ENCODE measurements at regions not wholly inside any gene's neighbourhood (a gene's known extent, or its start where the extent isn't known, plus 50 kb on each side); places are given as distances from the start of the nearest gene placed in this dataset.

DNA sequence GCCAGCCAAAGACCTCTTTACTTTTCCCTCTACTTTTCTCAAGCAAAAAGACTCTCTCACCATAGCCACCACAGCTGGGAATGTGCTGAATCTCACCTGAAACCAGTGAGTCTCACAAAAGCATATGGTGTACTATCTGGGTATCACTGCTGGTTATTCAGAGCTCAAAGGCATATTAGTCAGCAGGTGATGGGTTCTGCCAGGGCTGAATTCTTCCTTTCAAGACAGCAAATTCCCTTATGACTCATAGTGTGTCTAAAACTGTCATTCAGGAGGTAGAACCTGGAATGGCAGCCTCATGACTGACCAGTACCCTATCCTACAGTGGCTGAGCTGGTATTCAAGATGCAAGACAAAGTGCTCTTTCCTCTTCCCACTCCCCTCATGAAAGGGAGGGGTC, 2859.1 kb downstream of the PCDH9 start:
- Histone ChIP-seq H3K27me3 (no peaks in the 10 kb centered on the region), H3K4me1 (no peaks in the 10 kb centered on the region), H3K27ac (no peak overlapping the region), H3K4me3 (no peak overlapping the region), H3K9ac (ENCODE audit: low read depth in 2 of 2, low read length in 2 of 2) (no peak overlapping the region), H3K9me3 (no peaks in the 10 kb centered on the region), H3K36me3 (no peaks in the 10 kb centered on the region)
- TF ChIP-seq CTCF (IDR thresholded peaks at IDR 0.05) = no peak
- no peak for DNase-seq
- intact Hi-C loops (cut with DNase I) = no loop called here

DNA sequence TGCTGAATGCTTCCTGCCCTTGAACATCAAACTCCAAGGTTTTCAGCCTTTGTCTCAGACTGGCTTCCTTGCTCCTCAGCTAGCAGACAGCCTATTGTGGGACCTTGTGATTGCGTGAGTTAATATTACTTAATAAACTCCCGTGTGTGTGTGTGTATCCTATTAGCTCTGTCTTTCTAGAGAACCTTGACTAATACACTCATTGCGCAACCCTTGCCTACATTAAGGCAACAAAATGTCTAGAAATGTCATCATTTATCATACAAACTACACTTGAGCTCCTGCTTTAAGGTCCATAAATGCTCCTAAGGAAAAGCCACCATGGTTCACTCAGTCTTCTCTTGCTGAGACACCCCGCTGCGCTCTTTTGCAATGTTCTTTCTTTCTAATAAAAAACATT, 2861.0 kb downstream of the PCDH9 start:
- TF ChIP-seq CTCF (IDR thresholded peaks at IDR 0.05) = no peak
- Histone ChIP-seq H3K27ac (no peak overlapping the region), H3K36me3 (no peaks in the 10 kb centered on the region), H3K4me3 (no peak overlapping the region), H3K9ac (ENCODE audit: low read depth in 2 of 2, low read length in 2 of 2) (no peak overlapping the region), H3K9me3 (no peaks in the 10 kb centered on the region), H3K27me3 (no peaks in the 10 kb centered on the region), H3K4me1 (no peaks in the 10 kb centered on the region)
- intact Hi-C loops (cut with DNase I) = no loop called here
- no peak for DNase-seq

- H3K36me3 ChIP-seq = no peaks in the 10 kb centered on the region
- no peaks in the 10 kb centered on the region for H3K9me3 ChIP-seq
- no peak overlapping the region for H3K4me3 ChIP-seq
- intact Hi-C loops (cut with DNase I) = no loop called here
- no peak overlapping the region for H3K9ac ChIP-seq (ENCODE audit: low read depth in 2 of 2, low read length in 2 of 2)
- TF ChIP-seq CTCF (IDR thresholded peaks at IDR 0.05) = no peak
- H3K27ac ChIP-seq = no peak overlapping the region
- H3K4me1 ChIP-seq = no peaks in the 10 kb centered on the region
- no peak for DNase-seq
- H3K27me3 ChIP-seq = no peaks in the 10 kb centered on the region
These were observed 2867.6 kb downstream of the PCDH9 start for GRCh38 chr13:64362564-64362963.

- H3K9ac ChIP-seq (ENCODE audit: low read depth in 2 of 2, low read length in 2 of 2) = no peak overlapping the region
- H3K9me3 ChIP-seq = no peaks in the 10 kb centered on the region
- intact Hi-C loops (cut with DNase I) = no loop called here
- no peak overlapping the region for H3K4me3 ChIP-seq
- no peaks in the 10 kb centered on the region for H3K36me3 ChIP-seq
- no peaks in the 10 kb centered on the region for H3K27me3 ChIP-seq
- DNase-seq = no peak
- TF ChIP-seq CTCF (IDR thresholded peaks at IDR 0.05) = no peak
- H3K27ac ChIP-seq = no peak overlapping the region
- no peaks in the 10 kb centered on the region for H3K4me1 ChIP-seq
These were observed 2882.5 kb downstream of the PCDH9 start for GRCh38 chr13:64347664-64348063.

- Histone ChIP-seq H3K27me3 (no peaks in the 10 kb centered on the region), H3K4me1 (no peaks in the 10 kb centered on the region), H3K4me3 (no peak overlapping the region), H3K9ac (ENCODE audit: low read depth in 2 of 2, low read length in 2 of 2) (no peak overlapping the region), H3K9me3 (no peaks in the 10 kb centered on the region), H3K36me3 (no peaks in the 10 kb centered on the region), H3K27ac (no peak overlapping the region)
- TF ChIP-seq CTCF (IDR thresholded peaks at IDR 0.05) = no peak
- no peak for DNase-seq
- intact Hi-C loops (cut with DNase I) = no loop called here
These were observed 2890.6 kb downstream of the PCDH9 start for GRCh38 chr13:64339373-64340063.

All from colonic mucosa (tissue), 4 donors.